Natural killer cell (primary cell): ENCODE measurements at regions not wholly inside any gene's neighbourhood (a gene's known extent, or its start where the extent isn't known, plus 50 kb on each side); places are given as distances from the start of the nearest gene placed in this dataset.
"Not testable (repeated sequence)": the region's sequence is repeated elsewhere in the genome, so short reads cannot be mapped to it uniquely, and the experiment has no call there.

Experiments
- ATAC-seq, 3 donors: fragments of 150-1000 bp in 2 of 3; fragments of 200-7000 bp in 1 of 3; cut with Tn5 transposase; 1 replicate in 1 of 3; 2 replicates in 2 of 3; pipeline ENCODE4 v1.10.0; 2021; ENCODE audit warnings: mild to moderate bottlenecking in 2 of 3, moderate library complexity in 2 of 3
- DNase-seq, 2 donors: peaks; one replicate each; pipeline versions ENCODE4 v3.0.0 to v3.0.0-alpha.2; 2013 to 2021; ENCODE audit warnings: mixed read lengths in 1 of 2
- H3K27ac ChIP-seq: one replicate; pipeline ENCODE4 v1.5.1; 2013; ENCODE audit warnings: mild to moderate bottlenecking, low read length
- H3K27me3 ChIP-seq: one replicate; pipeline ENCODE4 v1.6.1; 2013; ENCODE audit warnings: low read length; ENCODE audit not compliant: control insufficient read depth, insufficient read depth
- H3K36me3 ChIP-seq: one replicate; pipeline ENCODE4 v1.6.1; 2013; ENCODE audit warnings: low read length; ENCODE audit not compliant: control insufficient read depth, insufficient read depth
- H3K4me1 ChIP-seq: one replicate; pipeline ENCODE4 v1.6.1; 2013; ENCODE audit warnings: low read length; ENCODE audit not compliant: control insufficient read depth, insufficient read depth
- H3K4me3 ChIP-seq: one replicate; pipeline ENCODE4 v1.5.1; 2013; ENCODE audit warnings: low read length
- H3K9me3 ChIP-seq: one replicate; pipeline ENCODE4 v1.6.1; 2013; ENCODE audit warnings: low read length; ENCODE audit not compliant: control insufficient read depth, insufficient read depth
- H3K27ac Mint-ChIP-seq, 2 donors: one replicate each; pipeline ENCODE4 v1.8.0; 2022; ENCODE audit warnings: mild to moderate bottlenecking in 2 of 2, mixed read lengths in 2 of 2, moderate library complexity in 1 of 2
- H3K27me3 Mint-ChIP-seq, 2 donors: one replicate each; pipeline ENCODE4 v1.8.0; 2022; ENCODE audit warnings: low read depth in 2 of 2, mixed read lengths in 2 of 2
- H3K36me3 Mint-ChIP-seq: one replicate; pipeline ENCODE4 v1.8.0; 2022; ENCODE audit warnings: mixed read lengths
- H3K4me1 Mint-ChIP-seq, 2 donors: one replicate each; pipeline ENCODE4 v1.8.0; 2022; ENCODE audit warnings: mixed read lengths in 2 of 2
- H3K4me3 Mint-ChIP-seq: one replicate; pipeline ENCODE4 v1.8.0; 2022; ENCODE audit warnings: mild to moderate bottlenecking, moderate library complexity, mixed read lengths
- H3K9me3 Mint-ChIP-seq, 2 donors: one replicate each; pipeline ENCODE4 v1.8.0; 2022; ENCODE audit warnings: mixed read lengths in 2 of 2
- WGBS: methylation state at CpG from one replicate; pipeline ENCODE4 v1.1.7; 2013; ENCODE audit warnings: missing lambda C conversion rate; ENCODE audit not compliant: insufficient coverage; 5-methylcytosine and 5-hydroxymethylcytosine counted together
- intact Hi-C: fragments of 100-400 bp; cut with micrococcal nuclease; formaldehyde crosslinking; loops from one replicate; pipeline ENCODE4 v1.14.2; 2022
- TF ChIP-seq, protein P1 (sequence below): fragments of 200-600 bp; IDR thresholded peaks from one replicate; pipeline ENCODE4 v1.8.0; 2022; ENCODE audit warnings: antibody characterized with exemption

DNA sequence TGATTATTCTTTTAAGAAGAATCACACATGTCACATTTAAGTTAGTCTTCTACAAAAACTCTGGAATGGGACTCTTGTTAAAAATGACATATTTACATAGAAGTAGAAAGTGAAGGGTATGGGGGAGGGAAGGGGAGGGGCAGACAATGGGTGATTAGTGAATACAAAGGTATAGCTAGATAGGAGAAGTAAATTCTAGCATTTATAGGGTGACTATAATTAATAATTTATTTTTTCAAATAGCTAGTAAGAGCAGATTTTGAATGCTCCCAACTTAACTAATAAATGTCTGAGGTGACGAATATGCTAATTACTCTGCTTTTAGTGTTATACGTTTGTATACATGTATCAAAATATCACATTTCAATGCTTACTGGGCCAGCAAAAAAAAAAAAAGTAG is 59.4 kb downstream of the BLTP3B start:
- Mint-ChIP-seq H3K36me3 (peaks cover 35% of the 10 kb centered on the region), H3K27ac (no peak overlapping the region), H3K27me3 (no peaks in the 10 kb centered on the region), H3K9me3 (peaks cover 0 to 2% of the 10 kb centered on the region in 2 donors), H3K4me3 (no peak overlapping the region), H3K4me1 (no peaks in the 10 kb centered on the region)
- no CpG with 5 or more reads among the region's 2 CpGs for WGBS
- no peak overlapping the region for H3K27ac ChIP-seq
- H3K4me3 ChIP-seq, result no peak overlapping the region
- no peaks in the 10 kb centered on the region for H3K4me1 ChIP-seq
- DNase-seq (no peak), ATAC-seq (no peak)
- TF ChIP-seq, protein P1, sequence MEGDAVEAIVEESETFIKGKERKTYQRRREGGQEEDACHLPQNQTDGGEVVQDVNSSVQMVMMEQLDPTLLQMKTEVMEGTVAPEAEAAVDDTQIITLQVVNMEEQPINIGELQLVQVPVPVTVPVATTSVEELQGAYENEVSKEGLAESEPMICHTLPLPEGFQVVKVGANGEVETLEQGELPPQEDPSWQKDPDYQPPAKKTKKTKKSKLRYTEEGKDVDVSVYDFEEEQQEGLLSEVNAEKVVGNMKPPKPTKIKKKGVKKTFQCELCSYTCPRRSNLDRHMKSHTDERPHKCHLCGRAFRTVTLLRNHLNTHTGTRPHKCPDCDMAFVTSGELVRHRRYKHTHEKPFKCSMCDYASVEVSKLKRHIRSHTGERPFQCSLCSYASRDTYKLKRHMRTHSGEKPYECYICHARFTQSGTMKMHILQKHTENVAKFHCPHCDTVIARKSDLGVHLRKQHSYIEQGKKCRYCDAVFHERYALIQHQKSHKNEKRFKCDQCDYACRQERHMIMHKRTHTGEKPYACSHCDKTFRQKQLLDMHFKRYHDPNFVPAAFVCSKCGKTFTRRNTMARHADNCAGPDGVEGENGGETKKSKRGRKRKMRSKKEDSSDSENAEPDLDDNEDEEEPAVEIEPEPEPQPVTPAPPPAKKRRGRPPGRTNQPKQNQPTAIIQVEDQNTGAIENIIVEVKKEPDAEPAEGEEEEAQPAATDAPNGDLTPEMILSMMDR, result no peak
- H3K36me3 ChIP-seq, result peaks cover 29% of the 10 kb centered on the region
- no peaks in the 10 kb centered on the region for H3K27me3 ChIP-seq
- intact Hi-C loops, result no loop called here
- no peaks in the 10 kb centered on the region for H3K9me3 ChIP-seq

DNA sequence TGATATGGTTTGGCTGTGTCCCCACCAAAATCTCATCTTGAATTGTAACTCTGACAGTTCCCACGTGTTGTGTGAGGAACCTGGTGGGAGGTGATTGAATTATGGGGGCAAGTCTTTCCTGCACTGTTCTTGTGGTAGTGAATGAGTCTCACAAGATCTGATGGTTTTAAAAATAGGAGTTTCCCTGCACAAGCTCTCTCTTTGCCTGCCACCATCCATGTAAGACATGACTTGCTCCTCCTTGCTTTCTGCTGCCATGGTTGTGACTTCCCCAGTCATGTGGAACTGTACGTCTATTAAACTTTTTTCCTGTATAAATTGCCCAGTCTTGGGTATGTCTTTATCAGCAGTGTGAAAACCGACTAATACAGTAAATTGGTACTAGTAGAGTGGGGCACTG is 63.9 kb downstream of the BLTP3B start:
- intact Hi-C loops, ATAC-seq, H3K27ac ChIP-seq, H3K9me3 Mint-ChIP-seq, H3K4me1 ChIP-seq, DNase-seq, H3K9me3 ChIP-seq, H3K4me3 ChIP-seq, H3K4me3 Mint-ChIP-seq, H3K4me1 Mint-ChIP-seq, H3K27me3 Mint-ChIP-seq, H3K27ac Mint-ChIP-seq, H3K27me3 ChIP-seq: not testable (repeated sequence)
- WGBS, result 88% methylated on average over 3 of the region's 3 CpGs
- peaks cover 34% of the 10 kb centered on the region for H3K36me3 ChIP-seq
- H3K36me3 Mint-ChIP-seq, result peaks cover 35% of the 10 kb centered on the region

DNA sequence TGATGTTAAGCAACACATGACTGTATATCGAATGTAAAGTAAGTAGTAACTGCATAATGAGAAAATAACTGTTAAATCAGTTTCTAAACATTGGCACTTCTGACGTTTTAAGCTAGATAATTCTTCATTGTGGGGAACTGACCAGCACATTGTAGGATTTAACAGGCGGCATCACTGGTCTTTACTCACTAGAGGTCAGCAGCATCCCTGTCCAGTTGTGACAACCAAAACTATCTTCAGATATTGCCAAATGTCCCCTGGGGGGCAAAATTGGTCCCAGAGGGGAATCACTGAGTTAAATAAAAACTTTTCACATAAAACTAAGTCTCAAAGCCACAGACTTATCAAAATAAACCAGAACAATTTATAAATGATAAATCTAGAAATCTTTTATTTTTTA is 65.3 kb downstream of the BLTP3B start:
- no peak overlapping the region for H3K4me3 ChIP-seq
- DNase-seq (no peak), ATAC-seq (no peak)
- Mint-ChIP-seq H3K27ac (no peak overlapping the region), H3K36me3 (peaks cover 29% of the 10 kb centered on the region), H3K9me3 (peaks cover 0 to 2% of the 10 kb centered on the region in 2 donors), H3K4me1 (no peaks in the 10 kb centered on the region), H3K4me3 (no peak overlapping the region), H3K27me3 (no peaks in the 10 kb centered on the region)
- H3K9me3 ChIP-seq, result no peaks in the 10 kb centered on the region
- no peak overlapping the region for H3K27ac ChIP-seq
- TF ChIP-seq, protein P1, result no peak
- intact Hi-C loops, result no loop called here
- no peaks in the 10 kb centered on the region for H3K27me3 ChIP-seq
- H3K36me3 ChIP-seq, result peaks cover 20% of the 10 kb centered on the region
- no peaks in the 10 kb centered on the region for H3K4me1 ChIP-seq
- WGBS, result 92% methylated on average over 3 of the region's 3 CpGs

DNA sequence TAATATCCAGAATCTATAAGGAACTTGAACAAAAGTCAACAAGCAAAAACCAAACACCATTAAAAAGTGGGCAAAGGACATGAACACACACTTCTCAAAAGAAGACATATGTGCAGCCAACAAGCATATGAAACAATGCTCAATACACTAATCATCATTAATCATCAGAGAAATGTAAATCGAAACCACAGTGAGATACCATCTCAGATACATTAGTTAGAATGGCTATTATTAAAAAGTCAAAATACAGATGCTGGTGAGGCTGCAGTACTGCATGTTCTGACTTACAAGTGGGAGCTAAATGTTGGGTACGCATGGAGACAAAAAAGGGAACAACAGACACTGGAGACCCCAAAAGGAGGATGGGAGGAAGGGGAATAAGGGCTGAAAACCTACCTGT is 67.1 kb downstream of the BLTP3B start:
- WGBS, result 95% methylated on average over 1 of the region's 2 CpGs
- Histone ChIP-seq H3K36me3 (peaks cover 13% of the 10 kb centered on the region), H3K4me3 (no peak overlapping the region), H3K27me3 (no peaks in the 10 kb centered on the region), H3K9me3 (no peaks in the 10 kb centered on the region), H3K27ac (no peak overlapping the region), H3K4me1 (no peaks in the 10 kb centered on the region)
- H3K4me3 Mint-ChIP-seq, result no peak overlapping the region
- intact Hi-C loops, result no loop called here
- peaks cover 0 to 1% of the 10 kb centered on the region in 2 donors for H3K9me3 Mint-ChIP-seq
- H3K27me3 Mint-ChIP-seq, result no peaks in the 10 kb centered on the region
- no peak overlapping the region for H3K27ac Mint-ChIP-seq
- DNase-seq, result no peak
- H3K36me3 Mint-ChIP-seq, result peaks cover 11% of the 10 kb centered on the region
- ATAC-seq, result no peak
- TF ChIP-seq, protein P1, result no peak
- H3K4me1 Mint-ChIP-seq, result no peaks in the 10 kb centered on the region
